NCI-H1105 (cell line): ENCODE measurements at regions not wholly inside any gene's neighbourhood (a gene's known extent, or its start where the extent isn't known, plus 50 kb on each side); places are given as distances from the start of the nearest gene placed in this dataset.
"Not testable (repeated sequence)": the region's sequence is repeated elsewhere in the genome, so short reads cannot be mapped to it uniquely, and the experiment has no call there.

Source experiments
- DNase-seq: peaks from one replicate; lab custom pipeline; 2025; lab: John Stamatoyannopoulos, UW

DNA sequence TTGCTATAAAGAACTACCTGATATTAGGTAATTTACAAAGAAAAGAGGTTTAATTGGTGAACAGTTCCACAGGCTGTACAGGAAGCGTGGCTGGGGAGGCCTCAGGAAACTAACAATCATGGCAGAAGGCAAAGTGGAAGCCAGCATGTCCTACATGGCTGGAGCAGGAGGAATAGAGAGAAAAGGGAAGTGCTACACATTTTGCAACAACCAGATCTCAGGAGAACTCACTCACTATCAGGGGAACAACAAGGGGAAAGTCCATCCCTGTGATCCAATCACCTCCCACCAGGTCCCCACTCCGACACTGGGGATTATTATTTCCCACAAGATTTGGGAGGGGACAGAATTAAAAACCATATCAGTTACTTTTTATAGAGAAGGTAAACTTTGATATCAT is 273.5 kb upstream of the MMADHC start:
- no peak for DNase-seq

DNA sequence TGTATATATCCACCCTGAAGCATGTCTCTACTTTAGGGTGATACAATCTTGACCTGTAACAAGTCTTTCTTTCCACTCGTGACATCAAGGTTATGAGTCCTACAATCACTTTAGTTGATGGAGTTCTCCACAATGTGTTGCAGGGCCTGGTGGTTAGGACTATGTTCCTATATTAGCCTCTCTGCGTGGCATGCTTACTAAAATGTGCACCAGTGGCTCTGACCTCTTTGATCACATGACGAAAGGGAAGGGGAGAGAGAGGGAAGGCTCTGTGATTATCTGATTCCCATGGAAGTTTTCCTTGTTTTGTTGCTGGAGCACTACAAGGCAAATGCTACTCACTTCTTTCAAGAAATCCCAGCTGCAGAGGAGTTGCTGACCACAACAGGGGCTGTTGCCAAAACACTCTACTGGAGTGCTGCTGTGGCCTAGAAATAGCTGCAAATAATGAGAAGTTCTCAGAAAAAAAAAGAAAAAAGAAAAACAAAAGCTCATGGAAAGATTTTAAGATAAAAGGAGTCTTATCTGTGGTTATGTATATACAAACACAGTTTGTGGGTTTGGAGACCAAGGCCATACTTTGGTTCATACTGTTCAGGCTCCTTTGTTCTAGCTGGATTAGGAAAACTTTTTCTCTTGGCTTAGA is 272.8 kb upstream of the MMADHC start:
- no peak for DNase-seq

- DNase-seq: no peak
Observed at GRCh38 chr2:149858901-149859634, 271.5 kb upstream of the MMADHC start.

DNA sequence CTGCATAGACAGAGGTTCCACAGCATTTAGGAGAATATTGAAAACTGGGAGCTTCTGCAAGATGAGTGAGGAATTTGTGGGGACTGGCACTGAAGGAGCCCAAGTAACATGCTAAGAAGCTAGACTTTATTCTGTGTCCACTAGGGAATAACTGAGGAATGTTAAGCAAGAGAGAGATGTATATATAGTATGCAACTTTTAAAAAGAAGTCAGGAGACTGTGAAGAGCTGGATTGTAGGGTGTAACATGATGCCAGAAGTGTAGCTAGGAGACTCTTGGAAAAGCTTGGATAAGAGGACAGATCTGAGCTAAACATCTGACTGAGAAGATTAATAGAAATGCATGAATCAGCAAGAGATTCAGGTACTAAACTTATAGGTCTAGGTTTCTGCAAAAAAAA is 270.6 kb upstream of the MMADHC start:
- DNase-seq: no peak

DNA sequence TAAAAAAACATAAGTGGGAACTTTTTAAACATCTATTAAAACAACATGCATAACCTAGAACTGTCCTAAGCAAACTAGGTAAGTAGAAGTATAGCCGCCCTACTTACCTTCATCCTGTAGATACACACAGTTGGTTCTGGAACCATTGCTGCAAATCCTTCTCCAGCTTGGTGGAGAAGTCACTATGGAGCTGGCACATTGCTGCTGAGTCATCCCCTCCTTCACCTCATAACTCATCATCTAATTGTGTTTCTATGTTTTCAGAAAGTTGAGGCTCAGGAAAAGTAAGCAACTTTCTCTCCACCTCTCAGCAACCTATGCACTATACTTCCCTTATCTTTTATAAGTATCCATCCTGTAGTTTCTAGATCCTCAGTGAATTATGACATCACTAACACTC is 269.8 kb upstream of the MMADHC start:
- no peak for DNase-seq

DNA sequence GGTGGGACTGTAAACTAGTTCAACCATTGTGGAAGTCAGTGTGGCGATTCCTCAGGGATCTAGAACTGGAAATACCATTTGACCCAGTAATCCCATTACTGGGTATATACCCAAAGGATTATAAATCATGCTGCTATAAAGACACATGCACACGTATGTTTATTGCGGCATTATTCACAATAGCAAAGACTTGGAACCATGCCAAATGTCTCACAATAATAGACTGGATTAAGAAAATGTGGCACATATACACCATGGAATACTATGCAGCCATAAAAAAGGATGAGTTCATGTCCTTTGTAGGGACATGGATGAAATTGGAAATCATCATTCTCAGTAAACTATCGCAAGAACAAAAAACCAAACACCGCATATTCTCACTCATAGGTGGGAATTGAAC is 268.3 kb upstream of the MMADHC start:
- DNase-seq: not testable (repeated sequence)

DNA sequence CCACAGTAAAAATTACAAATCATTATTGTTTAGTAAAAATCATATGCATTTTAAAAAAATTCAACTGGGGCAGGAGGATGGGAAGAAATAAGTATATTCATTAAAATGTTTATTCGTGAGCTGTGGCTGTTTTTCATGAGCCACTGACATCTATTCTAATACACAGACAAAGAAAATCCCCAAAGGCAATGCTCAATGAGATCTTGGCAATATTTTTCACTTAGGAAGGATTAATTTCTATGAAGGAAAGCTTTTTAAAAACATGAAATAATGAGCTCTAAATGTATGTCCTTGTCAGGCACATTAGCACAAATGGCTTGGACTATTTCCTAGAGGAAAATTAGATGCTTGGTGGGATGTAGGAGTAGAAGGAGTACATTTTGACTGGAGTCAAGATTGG is 262.0 kb upstream of the MMADHC start:
- DNase-seq: no peak

GRCh38 chr2:149849136-149849535 is 261.6 kb upstream of the MMADHC start:
- DNase-seq: no peak

DNA sequence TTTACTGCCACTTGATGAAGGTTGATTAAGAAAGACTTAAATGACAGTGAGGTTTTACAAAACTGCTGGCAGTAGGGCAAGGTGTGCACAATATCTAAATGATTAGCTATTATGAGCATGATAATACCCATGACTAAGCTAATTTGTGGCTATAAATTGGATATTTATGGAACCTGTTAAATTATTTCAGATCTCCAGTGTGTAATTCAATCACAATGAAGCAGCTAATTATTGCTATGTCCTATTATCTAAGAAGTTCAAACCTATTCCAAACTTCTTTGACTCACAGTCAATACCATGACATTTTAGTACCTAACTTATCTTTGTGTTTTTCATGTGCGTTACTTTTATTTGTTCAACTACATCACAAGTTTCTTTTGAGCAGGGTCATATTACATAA is 253.8 kb upstream of the MMADHC start:
- DNase-seq: no peak

GRCh38 chr2:149832324-149832723 is 244.7 kb upstream of the MMADHC start:
- DNase-seq: no peak

- no peak for DNase-seq
Observed at GRCh38 chr2:149828520-149829210, 241.1 kb upstream of the MMADHC start.

DNA sequence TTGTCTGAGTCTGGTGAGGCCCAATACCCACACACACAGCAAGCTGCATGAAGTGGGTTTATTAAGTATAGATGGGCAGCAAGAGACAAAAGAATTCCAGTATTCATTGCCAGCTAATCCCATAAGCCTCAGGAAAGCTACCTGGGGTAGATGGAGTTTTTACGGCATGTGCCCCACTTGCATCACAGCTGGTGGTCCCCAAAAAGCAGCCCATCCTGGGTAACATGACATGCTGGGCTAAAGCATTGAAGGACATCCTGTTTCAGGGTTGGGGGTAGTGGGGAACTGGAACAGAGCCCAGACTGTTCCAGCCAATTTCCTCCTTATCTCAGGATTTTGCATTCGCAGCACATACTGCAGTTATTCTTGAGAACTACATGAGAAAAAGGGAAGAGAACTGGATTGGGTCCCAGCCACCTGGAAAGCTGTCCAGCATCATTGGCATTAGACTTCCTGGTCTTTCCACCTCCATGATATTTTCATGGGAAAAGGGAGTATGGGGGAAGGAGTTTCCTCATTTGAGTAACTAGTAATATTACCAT is 240.1 kb upstream of the MMADHC start:
- DNase-seq: no peak

GRCh38 chr2:149826471-149827125 is 239.0 kb upstream of the MMADHC start:
- no peak for DNase-seq

GRCh38 chr2:149825473-149825872 is 237.9 kb upstream of the MMADHC start:
- no peak for DNase-seq

DNA sequence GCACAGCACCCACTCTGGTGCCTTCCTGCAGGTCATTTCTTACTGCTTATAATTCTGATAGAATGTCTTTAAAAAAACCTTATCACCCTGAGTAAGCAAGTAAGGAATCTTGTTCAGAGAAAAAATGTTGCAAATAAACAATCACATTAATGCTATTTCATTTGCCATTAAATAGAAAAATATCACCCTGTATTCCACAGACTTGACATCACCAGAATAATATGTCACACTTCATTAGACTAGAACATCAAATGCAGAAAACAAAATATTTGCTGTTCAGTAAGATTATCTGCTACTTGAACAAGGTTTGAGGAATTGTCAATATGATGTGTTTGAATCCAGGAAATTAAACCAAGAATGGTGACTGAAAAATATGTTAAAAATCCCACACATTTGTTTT is 236.6 kb upstream of the MMADHC start:
- no peak for DNase-seq

DNA sequence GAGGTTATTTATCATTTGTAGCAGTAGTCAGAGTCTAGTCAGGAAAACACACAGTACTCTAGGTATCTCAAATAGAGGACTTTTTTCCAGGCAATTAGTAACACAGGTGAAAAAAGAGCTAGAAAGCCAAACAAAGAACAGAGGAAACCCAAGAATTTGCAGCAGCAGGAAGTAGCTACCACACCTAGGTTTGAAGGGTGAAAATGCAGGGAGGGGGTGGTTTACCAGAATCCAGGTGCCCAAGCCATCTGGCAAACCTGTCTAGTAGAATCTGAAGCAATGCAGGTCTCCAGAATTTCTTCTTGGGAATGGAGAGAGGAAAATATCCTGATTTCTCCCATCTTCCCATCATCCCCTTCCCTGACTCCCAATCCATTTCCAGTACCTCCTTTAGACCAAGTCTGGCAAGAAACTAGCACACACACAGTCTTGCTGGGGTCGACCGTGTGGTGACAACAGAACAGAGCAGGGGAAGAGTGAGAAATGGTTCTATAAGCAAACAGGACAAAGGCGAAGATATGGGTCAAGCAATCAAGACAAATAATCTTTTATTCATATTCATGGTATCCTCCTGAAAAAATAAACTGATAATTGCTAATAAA is 231.9 kb upstream of the MMADHC start:
- DNase-seq: no peak

DNA sequence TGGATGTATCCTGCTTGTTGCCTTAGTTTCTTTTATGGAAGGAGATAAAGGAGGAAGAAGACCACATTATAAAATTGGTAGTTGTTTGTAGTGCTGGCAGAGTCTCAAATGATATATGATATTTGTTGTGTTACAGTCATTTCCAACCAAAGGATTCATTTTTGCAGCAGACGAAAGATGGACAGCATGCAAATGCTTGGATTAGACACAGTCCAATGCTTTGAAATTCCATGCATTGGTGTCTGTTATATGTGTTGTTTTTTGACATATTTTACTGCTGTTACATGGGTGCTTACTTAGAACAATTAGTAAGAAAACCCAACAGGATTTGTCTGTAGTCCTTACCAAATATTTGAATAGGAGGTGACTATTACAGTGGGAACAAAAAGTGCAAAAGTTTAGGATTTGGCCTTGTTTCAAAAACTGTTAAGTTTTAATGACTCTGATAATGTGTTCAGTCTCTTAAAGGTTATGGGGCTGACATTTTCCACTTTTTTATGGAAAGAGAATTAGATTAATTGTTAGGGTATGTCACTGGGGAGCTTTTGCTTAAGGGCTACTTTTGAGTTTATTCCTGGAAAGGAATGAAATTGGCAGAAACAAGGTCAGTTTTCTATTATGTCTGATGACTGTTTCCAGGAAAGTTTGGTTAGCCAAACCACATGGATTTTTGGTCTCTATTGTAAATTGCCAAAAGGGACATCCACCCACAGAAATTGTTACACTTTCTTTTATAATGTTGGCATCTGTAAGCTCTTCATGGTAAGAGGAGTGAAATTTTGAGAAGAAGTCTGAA is 229.4 kb upstream of the MMADHC start:
- no peak for DNase-seq

DNA sequence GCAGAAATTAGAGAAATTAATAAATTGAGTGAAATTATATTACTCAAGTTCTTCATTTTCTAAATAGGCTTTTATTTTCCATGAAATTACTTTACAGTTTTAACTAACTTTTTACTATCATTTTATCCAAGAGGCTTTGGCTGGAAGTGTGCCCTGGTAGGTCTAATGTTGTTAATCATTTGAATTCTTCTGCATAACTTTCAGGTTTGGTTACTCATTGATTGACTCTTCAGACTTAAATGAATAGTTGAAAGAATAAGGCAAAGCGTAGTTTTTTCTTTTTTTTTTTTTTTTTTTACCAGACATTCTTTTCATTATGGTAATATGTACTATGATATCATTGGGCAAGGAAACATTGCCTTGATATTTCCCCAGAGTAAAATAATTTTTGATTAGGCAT is 228.4 kb upstream of the MMADHC start:
- no peak for DNase-seq

DNA sequence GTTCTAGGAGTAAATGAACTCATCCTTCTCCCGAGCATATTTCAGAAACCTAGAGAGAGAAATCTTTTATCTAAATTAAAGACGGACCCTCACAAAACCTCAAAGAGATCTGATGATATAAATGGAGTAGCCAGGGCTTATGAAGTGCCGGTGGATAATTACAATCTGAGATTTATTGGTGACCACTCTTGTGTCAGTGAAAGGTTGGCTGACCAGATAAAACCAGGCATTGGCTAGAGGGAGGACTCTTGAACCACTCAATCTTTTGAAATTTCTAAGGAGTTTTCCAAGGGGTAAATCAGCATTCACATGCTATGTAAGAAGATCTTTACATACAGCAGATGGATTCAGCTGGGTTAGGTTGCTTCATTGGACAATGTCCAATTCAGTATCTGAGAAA is 227.3 kb upstream of the MMADHC start:
- no peak for DNase-seq

DNA sequence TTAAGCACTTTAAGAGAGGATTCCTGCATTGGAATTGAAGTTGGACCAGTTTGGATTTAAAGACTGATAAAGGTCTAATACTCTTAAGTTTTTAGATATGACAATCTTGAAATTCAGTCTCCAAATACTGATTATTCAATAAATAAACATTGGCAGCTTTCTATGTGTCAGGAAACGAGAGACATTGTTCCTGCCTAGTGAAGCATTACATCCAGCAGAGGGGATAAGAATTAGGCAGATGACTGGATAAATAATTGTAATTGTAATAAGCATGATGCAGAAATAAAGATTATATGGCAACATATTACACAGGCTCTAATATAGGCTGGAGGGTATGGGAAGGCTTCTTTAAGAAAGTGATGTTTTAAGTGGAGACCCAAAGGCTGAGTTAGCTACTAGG is 226.5 kb upstream of the MMADHC start:
- DNase-seq: no peak

GRCh38 chr2:149808556-149808955 is 221.0 kb upstream of the MMADHC start:
- DNase-seq: no peak
